OCI-LY7 (cell line): ENCODE measurements at regions not wholly inside any gene's neighbourhood (a gene's known extent, or its start where the extent isn't known, plus 50 kb on each side); places are given as distances from the start of the nearest gene placed in this dataset.

Source experiments
- BruUV-seq: library from RNA; stranded (reverse); fragments of 400-500 nt; replicated peaks from 2 replicates; lab custom pipeline; 2021; lab: Mats Ljungman, UMichigan
- CTCF ChIA-PET: fragments of 300-600 bp; sonication (Branson Sonifier 250); formaldehyde crosslinking; loops from one replicate; lab custom pipeline; 2022; ENCODE audit warnings: antibody characterized with exemption; ENCODE audit not compliant: unreplicated experiment; lab: Charles Lee
- POLR2A ChIA-PET: fragments of 300-600 bp; sonication (Branson Sonifier 250); formaldehyde crosslinking; loops from one replicate; lab custom pipeline; 2022; ENCODE audit warnings: antibody characterized with exemption; lab: Charles Lee
- DNase-seq: peaks from one replicate; pipeline ENCODE4 v3.0.0-alpha.2; 2015; ENCODE audit warnings: low spot score
- H2AFZ ChIP-seq: fragments of 200-600 bp; sonication (generic), shearing (Covaris generic); 2 replicates; pipeline ENCODE4 v1.6.1; 2014; ENCODE audit warnings: mild to moderate bottlenecking, antibody characterized with exemption, low read length, moderate library complexity
- H3K27ac ChIP-seq: fragments of 200-600 bp; sonication (generic); 2 replicates; pipeline ENCODE4 v1.5.1; 2014; ENCODE audit warnings: mixed run types, low read depth, mild to moderate bottlenecking, moderate library complexity, low read length, inconsistent platforms; ENCODE audit not compliant: poor library complexity, severe bottlenecking
- H3K36me3 ChIP-seq: fragments of 200-600 bp; sonication (generic); 2 replicates; pipeline ENCODE4 v1.6.1; 2014; ENCODE audit warnings: mild to moderate bottlenecking, antibody characterized with exemption, low read length, moderate library complexity, mixed read lengths; ENCODE audit not compliant: insufficient read depth
- H3K4me1 ChIP-seq: fragments of 200-600 bp; sonication (generic); 2 replicates; pipeline ENCODE4 v1.5.1; 2014; ENCODE audit warnings: mild to moderate bottlenecking, low read length; ENCODE audit not compliant: insufficient read depth, poor library complexity, severe bottlenecking
- H3K4me2 ChIP-seq: fragments of 200-600 bp; sonication (generic); 2 replicates; pipeline ENCODE4 v1.6.1; 2014; ENCODE audit warnings: mild to moderate bottlenecking, low read length
- H3K4me3 ChIP-seq: fragments of 200-600 bp; sonication (generic); 2 replicates; pipeline ENCODE4 v1.5.1; 2014; ENCODE audit warnings: mild to moderate bottlenecking, low read depth, low read length; ENCODE audit not compliant: poor library complexity, severe bottlenecking
- H3K79me2 ChIP-seq: fragments of 200-600 bp; sonication (generic); 2 replicates; pipeline ENCODE4 v1.6.1; 2016; ENCODE audit warnings: low read depth, mild to moderate bottlenecking, low read length, moderate library complexity, mixed read lengths; ENCODE audit not compliant: insufficient read depth
- H3K9me2 ChIP-seq: fragments of 200-600 bp; sonication (generic); 2 replicates; pipeline ENCODE4 v1.6.1; 2016; ENCODE audit warnings: mild to moderate bottlenecking, low read length, mixed read lengths; ENCODE audit not compliant: insufficient read depth
- H3K9me3 ChIP-seq: fragments of 200-600 bp; sonication (generic); 2 replicates; pipeline ENCODE4 v1.6.1; 2014; ENCODE audit warnings: mild to moderate bottlenecking, mixed run types, low read length, mixed read lengths
- H4K20me1 ChIP-seq: fragments of 200-600 bp; sonication (generic); 2 replicates; pipeline ENCODE4 v1.6.1; 2014; ENCODE audit warnings: mild to moderate bottlenecking, antibody characterized with exemption, low read length, moderate library complexity, mixed read lengths; ENCODE audit not compliant: insufficient read depth
- CTCF ChIP-seq: fragments of 200-600 bp; sonication (generic); conservative IDR thresholded peaks from 2 replicates; pipeline ENCODE4 v1.5.1; 2014; ENCODE audit warnings: mild to moderate bottlenecking, antibody characterized with exemption, low read length, moderate library complexity, mixed read lengths
- EZH2phosphoT487 ChIP-seq: fragments of 200-600 bp; sonication (generic); IDR thresholded peaks from 2 replicates; pipeline ENCODE4 v1.6.1; 2018; ENCODE audit warnings: low read depth, borderline replicate concordance, mild to moderate bottlenecking, mixed run types, antibody characterized with exemption, low read length, moderate library complexity, mixed read lengths
- intact Hi-C: fragments of 100-400 bp; cut with micrococcal nuclease; formaldehyde crosslinking; loops from one replicate; pipeline ENCODE4 v1.10.0; 2022; ENCODE audit not compliant: unreplicated experiment

- no peaks in the 10 kb centered on the region for H3K9me3 ChIP-seq
- H3K27ac ChIP-seq = no peak overlapping the region
- TF ChIP-seq CTCF = no peak
- TF ChIP-seq EZH2phosphoT487 = no peak
- no peaks in the 10 kb centered on the region for H3K79me2 ChIP-seq
- no peak overlapping the region for H2AFZ ChIP-seq
- no peak overlapping the region for H3K4me2 ChIP-seq
- ChIA-PET POLR2A (no interaction called here), CTCF (no interaction called here)
- no peaks in the 10 kb centered on the region for H4K20me1 ChIP-seq
- no peaks in the 10 kb centered on the region for H3K9me2 ChIP-seq
- intact Hi-C loops = no loop called here
- DNase-seq = no peak
- BruUV-seq = no TSS peak
- H3K4me1 ChIP-seq = no peaks in the 10 kb centered on the region
- no peak overlapping the region for H3K4me3 ChIP-seq
- no peaks in the 10 kb centered on the region for H3K36me3 ChIP-seq
Measured at GRCh38 chr16:49956915-49957314, 68.1 kb upstream of the CNEP1R1 start.

- DNase-seq = no peak
- Histone ChIP-seq H3K4me3 (no peak overlapping the region), H3K9me2 (no peaks in the 10 kb centered on the region), H3K4me2 (no peak overlapping the region), H3K27ac (no peak overlapping the region), H4K20me1 (no peaks in the 10 kb centered on the region), H3K36me3 (no peaks in the 10 kb centered on the region), H3K9me3 (no peaks in the 10 kb centered on the region), H3K79me2 (no peaks in the 10 kb centered on the region), H2AFZ (no peak overlapping the region), H3K4me1 (no peaks in the 10 kb centered on the region)
- BruUV-seq = no TSS peak
- intact Hi-C loops = no loop called here
- ChIA-PET CTCF (interaction anchor here (0.8 kb wide), 1 partner anchor 67 kb away, joined by 3 read pairs; the partner anchor contains the start of gene CNEP1R1), POLR2A (interaction anchor here (0.5 kb wide), 1 partner anchor 218 kb away, joined by 6 read pairs; no protein-coding TSS in a partner anchor)
- TF ChIP-seq CTCF = no peak
- TF ChIP-seq EZH2phosphoT487 = no peak
Measured at GRCh38 chr16:49958448-49958847, 66.6 kb upstream of the CNEP1R1 start.

- no peak for DNase-seq
Measured at GRCh38 chr16:49959552-49960277, 65.3 kb upstream of the CNEP1R1 start.

More at GRCh38 chr16:49959552-49960277, 65.3 kb upstream of the CNEP1R1 start:
- no peaks in the 10 kb centered on the region for H3K79me2 ChIP-seq
- ChIA-PET POLR2A (no interaction called here), CTCF (no interaction called here)
- H3K27ac ChIP-seq = no peak overlapping the region
- no peaks in the 10 kb centered on the region for H3K4me1 ChIP-seq
- H3K9me3 ChIP-seq = no peaks in the 10 kb centered on the region
- intact Hi-C loops = no loop called here
- H3K9me2 ChIP-seq = no peaks in the 10 kb centered on the region
- TF ChIP-seq EZH2phosphoT487 (no peak), CTCF (no peak)
- no TSS peak for BruUV-seq
- no peak overlapping the region for H3K4me3 ChIP-seq
- H3K4me2 ChIP-seq = no peak overlapping the region
- H3K36me3 ChIP-seq = no peaks in the 10 kb centered on the region
- H2AFZ ChIP-seq = no peak overlapping the region
- no peaks in the 10 kb centered on the region for H4K20me1 ChIP-seq
